ENCODE measurements at regions not wholly inside any gene's neighbourhood (a gene's known extent, or its start where the extent isn't known, plus 50 kb on each side); places are given as distances from the start of the nearest gene placed in this dataset.
"Not testable (repeated sequence)": the region's sequence is repeated elsewhere in the genome, so short reads cannot be mapped to it uniquely, and the experiment has no call there.

DNA sequence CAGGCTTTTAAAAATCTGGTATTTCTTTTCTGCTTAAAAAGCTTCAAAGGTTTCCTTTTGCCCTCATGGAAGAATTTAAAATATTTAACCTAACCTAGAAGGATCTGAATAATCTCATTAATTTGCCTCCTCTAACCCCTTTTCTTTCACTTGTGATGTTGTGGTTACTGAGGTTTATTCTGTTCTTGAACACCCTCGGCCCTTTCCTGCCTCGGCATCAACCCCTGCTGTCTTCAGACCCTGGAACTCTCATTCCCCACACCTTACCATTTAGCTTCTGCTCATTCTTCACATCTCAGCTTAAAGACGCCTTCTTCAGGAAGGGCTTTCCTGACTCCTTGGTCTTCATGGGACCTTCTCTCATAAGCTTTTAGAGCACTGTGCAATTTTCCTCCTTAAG, 131.4 kb upstream of the MAN2A1 start:
- no peak overlapping the region for H3K27ac ChIP-seq
- TF ChIP-seq ZFX (IDR thresholded peaks at IDR 0.05), result no peak

DNA sequence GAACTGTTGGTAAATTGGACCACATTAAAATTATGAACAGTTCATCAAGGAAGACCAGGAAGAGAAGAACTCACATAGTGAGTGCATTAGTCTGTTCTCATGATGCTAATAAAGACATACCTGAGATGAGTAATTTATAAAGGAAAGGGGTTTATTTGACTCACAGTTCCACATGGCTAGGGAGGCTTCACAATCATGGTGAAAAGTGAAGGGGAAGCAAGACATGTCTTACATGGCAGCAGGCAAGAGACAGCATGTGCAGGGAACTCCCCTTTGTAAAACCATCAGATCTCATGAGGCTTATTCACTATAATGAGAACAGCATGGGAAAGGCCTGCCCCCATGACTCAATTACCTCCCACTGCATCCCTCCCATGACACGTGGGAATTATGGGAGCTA, 135.9 kb upstream of the MAN2A1 start:
- H3K27ac ChIP-seq, result no peak overlapping the region
- TF ChIP-seq ZFX (IDR thresholded peaks at IDR 0.05), result no peak
- TF ChIP-seq, protein P1, sequence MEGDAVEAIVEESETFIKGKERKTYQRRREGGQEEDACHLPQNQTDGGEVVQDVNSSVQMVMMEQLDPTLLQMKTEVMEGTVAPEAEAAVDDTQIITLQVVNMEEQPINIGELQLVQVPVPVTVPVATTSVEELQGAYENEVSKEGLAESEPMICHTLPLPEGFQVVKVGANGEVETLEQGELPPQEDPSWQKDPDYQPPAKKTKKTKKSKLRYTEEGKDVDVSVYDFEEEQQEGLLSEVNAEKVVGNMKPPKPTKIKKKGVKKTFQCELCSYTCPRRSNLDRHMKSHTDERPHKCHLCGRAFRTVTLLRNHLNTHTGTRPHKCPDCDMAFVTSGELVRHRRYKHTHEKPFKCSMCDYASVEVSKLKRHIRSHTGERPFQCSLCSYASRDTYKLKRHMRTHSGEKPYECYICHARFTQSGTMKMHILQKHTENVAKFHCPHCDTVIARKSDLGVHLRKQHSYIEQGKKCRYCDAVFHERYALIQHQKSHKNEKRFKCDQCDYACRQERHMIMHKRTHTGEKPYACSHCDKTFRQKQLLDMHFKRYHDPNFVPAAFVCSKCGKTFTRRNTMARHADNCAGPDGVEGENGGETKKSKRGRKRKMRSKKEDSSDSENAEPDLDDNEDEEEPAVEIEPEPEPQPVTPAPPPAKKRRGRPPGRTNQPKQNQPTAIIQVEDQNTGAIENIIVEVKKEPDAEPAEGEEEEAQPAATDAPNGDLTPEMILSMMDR (conservative IDR thresholded peaks at IDR 0.05), result no peak

DNA sequence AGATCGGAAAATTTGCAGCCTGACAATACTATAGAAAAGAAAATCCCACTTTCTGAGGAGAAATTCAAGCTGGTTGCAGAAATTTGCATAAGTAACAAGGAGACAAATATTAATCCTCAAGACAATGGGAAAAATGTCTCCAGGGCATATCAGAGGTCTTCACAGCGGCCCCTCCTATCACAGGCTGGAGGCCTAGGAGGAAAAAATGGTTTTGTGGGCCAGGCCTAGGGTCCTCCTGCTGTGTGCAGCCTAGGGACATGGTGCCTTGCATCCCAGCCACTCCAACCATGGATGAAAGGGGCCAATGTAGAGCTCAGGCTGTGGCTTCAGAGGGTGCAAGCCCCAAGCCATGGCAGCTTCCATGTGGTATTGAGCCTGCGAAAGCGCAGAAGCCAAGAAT, 138.5 kb upstream of the MAN2A1 start:
- not testable (repeated sequence) for H3K27ac ChIP-seq

DNA sequence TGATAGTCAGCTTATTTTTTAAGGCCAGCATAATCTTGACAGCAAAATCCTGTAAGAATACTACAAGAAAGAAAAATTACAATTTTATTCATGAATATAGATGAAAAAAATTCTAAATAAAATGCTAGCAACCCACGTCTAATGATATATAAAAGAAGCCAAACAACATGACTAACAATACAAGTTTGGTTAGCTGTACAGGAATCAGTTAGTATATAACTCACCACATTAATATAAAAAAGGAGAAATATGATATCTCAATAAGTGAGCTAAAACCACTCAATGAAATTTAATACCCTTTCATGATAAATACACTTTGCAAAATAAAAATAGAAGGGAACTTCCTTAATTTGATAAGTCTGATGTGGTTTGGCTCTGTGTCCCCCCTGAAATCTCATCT, 139.7 kb upstream of the MAN2A1 start:
- no peak for TF ChIP-seq ZFX (IDR thresholded peaks at IDR 0.05)
- TF ChIP-seq, protein P1 (conservative IDR thresholded peaks at IDR 0.05), result no peak
- H3K27ac ChIP-seq, result no peak overlapping the region

DNA sequence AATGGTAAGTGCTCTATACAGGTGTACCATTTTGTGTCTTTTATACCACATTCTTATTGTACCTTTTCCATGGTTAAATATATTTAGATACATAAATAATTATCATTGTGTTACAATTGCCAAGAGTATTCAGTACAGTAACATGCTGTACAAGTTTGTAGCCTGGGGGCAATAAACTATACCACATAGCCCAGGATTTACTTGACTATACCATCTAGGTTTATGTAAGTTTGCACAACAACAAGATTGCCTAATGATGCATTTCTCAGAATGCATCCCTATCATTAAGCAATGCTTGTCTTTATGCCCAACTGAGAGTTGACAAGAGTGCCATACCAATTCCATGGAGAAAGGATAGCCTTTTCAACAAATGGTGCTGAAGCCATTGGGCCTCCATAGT, 136.7 kb upstream of the PJA2 start:
- TF ChIP-seq, protein P1 (conservative IDR thresholded peaks at IDR 0.05), result no peak
- no peak for TF ChIP-seq ZFX (IDR thresholded peaks at IDR 0.05)
- no peak overlapping the region for H3K27ac ChIP-seq

DNA sequence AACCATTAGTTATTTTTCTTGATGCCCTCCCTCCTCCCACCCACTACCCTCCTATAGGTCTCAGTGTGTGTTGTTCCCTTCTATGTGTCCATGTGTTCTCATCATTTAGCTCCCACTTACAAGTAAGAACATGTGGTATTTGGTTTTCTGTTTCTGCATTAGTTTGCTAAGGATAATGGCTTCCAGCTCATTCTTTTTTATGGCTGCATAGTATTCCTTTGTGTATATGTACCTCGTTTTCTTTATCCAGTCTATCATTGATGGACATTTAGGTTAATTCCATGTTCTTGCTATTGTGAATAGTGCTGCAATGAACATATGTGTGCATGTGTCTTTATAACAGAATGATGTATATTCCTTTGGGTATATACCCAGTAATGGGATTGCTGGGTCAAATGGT, 135.1 kb upstream of the PJA2 start:
- not testable (repeated sequence) for H3K27ac ChIP-seq

DNA sequence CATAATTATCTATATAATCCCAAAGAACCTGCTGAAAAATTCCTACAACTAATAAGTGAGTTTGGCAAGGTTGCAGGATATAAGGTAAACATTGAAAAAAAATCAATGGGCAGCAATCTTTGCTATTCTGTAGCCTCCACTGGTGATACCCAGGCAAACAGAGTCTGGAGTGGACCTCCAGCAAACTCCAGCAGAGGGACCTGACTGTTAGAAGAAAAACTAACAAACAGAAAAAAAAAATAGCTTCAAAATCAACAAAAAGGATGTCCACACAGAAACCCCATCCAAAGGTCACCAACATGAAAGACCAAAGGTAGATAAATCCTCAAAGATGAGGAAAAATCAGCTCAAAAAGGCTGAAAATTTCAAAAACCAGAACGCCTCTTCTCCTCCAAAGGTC, 128.9 kb upstream of the PJA2 start:
- not testable (repeated sequence) for H3K27ac ChIP-seq

DNA sequence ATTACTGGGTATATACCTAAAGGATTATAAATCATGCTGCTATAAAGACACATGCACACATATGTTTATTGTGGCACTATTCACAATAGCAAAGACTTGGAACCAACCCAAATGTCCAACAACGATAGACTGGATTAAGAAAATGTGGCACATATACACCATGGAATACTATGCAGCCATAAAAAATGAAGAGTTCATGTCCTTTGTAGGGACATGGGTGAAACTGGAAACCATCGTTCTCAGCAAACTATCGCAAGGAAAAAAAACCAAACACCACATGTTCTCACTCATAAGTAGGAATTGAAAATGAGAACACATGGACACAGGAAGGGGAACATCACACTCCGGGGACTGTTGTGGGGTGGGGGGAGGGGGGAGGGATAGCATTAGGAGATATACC, 125.3 kb upstream of the PJA2 start:
- not testable (repeated sequence) for H3K27ac ChIP-seq

DNA sequence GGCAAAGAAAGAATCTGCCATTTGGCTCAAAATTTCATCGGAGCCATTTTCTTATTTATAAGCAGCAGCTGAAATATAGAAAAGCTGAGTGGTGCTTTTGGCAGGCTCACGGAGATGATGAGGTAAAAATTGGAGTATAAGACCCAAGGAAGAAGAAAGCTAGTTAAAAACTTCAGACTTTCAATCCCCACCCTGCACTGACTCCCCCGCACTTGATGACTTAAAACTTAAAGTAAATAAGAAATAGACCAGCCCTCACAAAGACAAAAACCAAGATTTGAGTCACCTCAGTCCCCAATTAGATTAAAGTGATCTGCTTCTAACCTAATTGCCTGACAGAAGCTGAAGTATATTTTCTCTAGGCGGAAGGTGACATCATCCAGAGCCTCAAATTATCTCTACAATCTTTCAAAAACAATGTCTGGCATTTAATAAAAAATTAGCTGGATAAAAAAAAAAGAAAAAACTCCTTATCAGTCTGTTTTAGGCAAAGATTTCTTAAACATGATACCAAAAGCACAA, 124.0 kb upstream of the PJA2 start:
- no peak for TF ChIP-seq ZFX (IDR thresholded peaks at IDR 0.05)
- TF ChIP-seq, protein P1 (conservative IDR thresholded peaks at IDR 0.05), result no peak
- H3K27ac ChIP-seq, result no peak overlapping the region

DNA sequence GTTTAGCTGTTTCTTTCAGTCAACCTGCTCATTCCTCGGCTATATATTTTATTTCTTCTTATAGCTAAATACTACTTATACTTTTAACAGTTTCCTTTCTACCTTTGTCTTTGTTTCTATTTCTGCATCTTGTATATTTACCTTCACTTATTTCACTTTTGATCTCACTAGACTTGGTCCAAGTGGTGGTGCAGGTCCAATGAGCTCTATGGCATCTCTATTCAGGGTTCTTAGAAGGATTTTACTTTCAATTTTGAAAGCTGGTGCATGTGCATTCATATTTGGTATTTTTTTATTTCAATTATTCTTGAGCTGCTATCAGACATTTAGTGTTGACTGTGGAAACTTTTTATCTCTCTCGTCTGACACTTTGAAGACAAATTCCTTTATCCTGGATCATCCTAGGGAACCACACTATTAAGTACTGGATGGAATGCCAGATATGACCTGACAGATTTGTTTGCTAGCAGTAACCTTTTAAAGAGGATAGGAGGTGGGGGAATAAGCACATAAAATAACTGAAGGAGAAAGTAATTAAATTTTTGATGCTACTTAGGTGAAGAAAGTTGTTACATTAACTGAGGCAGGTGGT, 123.1 kb upstream of the PJA2 start:
- no peak overlapping the region for H3K27ac ChIP-seq
- TF ChIP-seq, protein P1 (conservative IDR thresholded peaks at IDR 0.05), result no peak
- no peak for TF ChIP-seq ZFX (IDR thresholded peaks at IDR 0.05)
